Chondrocyte (in vitro differentiated cells): ENCODE measurements at regions not wholly inside any gene's neighbourhood (a gene's known extent, or its start where the extent isn't known, plus 50 kb on each side); places are given as distances from the start of the nearest gene placed in this dataset.
"Not testable (repeated sequence)": the region's sequence is repeated elsewhere in the genome, so short reads cannot be mapped to it uniquely, and the experiment has no call there.

Source experiments
- DNase-seq: peaks from one replicate; pipeline ENCODE4 v3.0.0; 2021; ENCODE audit warnings: mixed read lengths, low spot score
- H3K27ac Mint-ChIP-seq: one replicate; pipeline ENCODE4 v1.8.0; 2021; ENCODE audit warnings: mild to moderate bottlenecking, moderate library complexity, mixed read lengths; ENCODE audit not compliant: unreplicated experiment
- H3K27me3 Mint-ChIP-seq: 2 replicates; pipeline ENCODE4 v1.8.0; 2021; ENCODE audit warnings: low read depth, mixed read lengths
- H3K36me3 Mint-ChIP-seq: 2 replicates; pipeline ENCODE4 v1.8.0; 2021; ENCODE audit warnings: low read depth, mixed read lengths
- H3K4me1 Mint-ChIP-seq: 2 replicates; pipeline ENCODE4 v1.8.0; 2021; ENCODE audit warnings: low read depth, mild to moderate bottlenecking, mixed read lengths
- H3K4me3 Mint-ChIP-seq: one replicate; pipeline ENCODE4 v1.8.0; 2021; ENCODE audit warnings: mild to moderate bottlenecking, moderate library complexity, mixed read lengths; ENCODE audit not compliant: unreplicated experiment
- H3K9me3 Mint-ChIP-seq: 2 replicates; pipeline ENCODE4 v1.8.0; 2021; ENCODE audit warnings: low read depth, mixed read lengths
- CTCF ChIP-seq: fragments of 200-600 bp; sonication (generic); IDR thresholded peaks from 2 replicates; pipeline ENCODE4 v1.5.0; 2021; ENCODE audit warnings: antibody characterized with exemption, mild to moderate bottlenecking, moderate library complexity

GRCh38 chr1:60808676-60809075, 273.7 kb upstream of the NFIA start:
- no peak overlapping the region for H3K4me3 Mint-ChIP-seq
- no peaks in the 10 kb centered on the region for H3K27me3 Mint-ChIP-seq
- TF ChIP-seq CTCF = no peak
- peaks cover 9% of the 10 kb centered on the region for H3K4me1 Mint-ChIP-seq
- H3K36me3 Mint-ChIP-seq = peaks cover 18% of the 10 kb centered on the region
- peaks cover 18% of the 10 kb centered on the region for H3K9me3 Mint-ChIP-seq
- DNase-seq = no peak
- H3K27ac Mint-ChIP-seq = no peak overlapping the region

- Mint-ChIP-seq H3K9me3 (peaks cover 24% of the 10 kb centered on the region), H3K4me3 (no peak overlapping the region), H3K36me3 (peaks cover 18% of the 10 kb centered on the region), H3K4me1 (no peaks in the 10 kb centered on the region), H3K27ac (no peak overlapping the region), H3K27me3 (no peaks in the 10 kb centered on the region)
- TF ChIP-seq CTCF = no peak
- DNase-seq = no peak
Observed at GRCh38 chr1:60802884-60803283, 279.5 kb upstream of the NFIA start.

- no peak for DNase-seq
- Mint-ChIP-seq H3K27me3 (no peaks in the 10 kb centered on the region), H3K36me3 (peaks cover 1% of the 10 kb centered on the region), H3K4me1 (no peaks in the 10 kb centered on the region), H3K4me3 (no peak overlapping the region), H3K9me3 (no peaks in the 10 kb centered on the region), H3K27ac (no peak overlapping the region)
- no peak for TF ChIP-seq CTCF
Observed at GRCh38 chr1:60797351-60797750, 285.0 kb upstream of the NFIA start.

- no peaks in the 10 kb centered on the region for H3K4me1 Mint-ChIP-seq
- DNase-seq = no peak
- H3K27ac Mint-ChIP-seq = no peak overlapping the region
- H3K36me3 Mint-ChIP-seq = no peaks in the 10 kb centered on the region
- TF ChIP-seq CTCF = no peak
- no peaks in the 10 kb centered on the region for H3K27me3 Mint-ChIP-seq
- H3K4me3 Mint-ChIP-seq = no peak overlapping the region
- H3K9me3 Mint-ChIP-seq = no peaks in the 10 kb centered on the region
Observed at GRCh38 chr1:60791226-60791625, 291.1 kb upstream of the NFIA start.

GRCh38 chr1:60773099-60773498, 309.3 kb upstream of the NFIA start:
- H3K4me1 Mint-ChIP-seq, H3K27me3 Mint-ChIP-seq, H3K27ac Mint-ChIP-seq, DNase-seq, H3K36me3 Mint-ChIP-seq, H3K4me3 Mint-ChIP-seq: not testable (repeated sequence)
- H3K9me3 Mint-ChIP-seq = peaks cover 30% of the 10 kb centered on the region

- no peak for DNase-seq
- Mint-ChIP-seq H3K4me1 (peaks cover 12% of the 10 kb centered on the region), H3K27me3 (no peaks in the 10 kb centered on the region), H3K4me3 (no peak overlapping the region), H3K27ac (no peak overlapping the region), H3K9me3 (peaks cover 17% of the 10 kb centered on the region), H3K36me3 (peaks cover 4% of the 10 kb centered on the region)
- no peak for TF ChIP-seq CTCF
Observed at GRCh38 chr1:60769082-60769481, 313.3 kb upstream of the NFIA start.
